K562 (cell line): ENCODE measurements at regions not wholly inside any gene's neighbourhood (a gene's known extent, or its start where the extent isn't known, plus 50 kb on each side); places are given as distances from the start of the nearest gene placed in this dataset.

Experiments used
- ATAC-seq: fragments of 200-7000 bp; cut with Tn5 transposase; 3 replicates; pipeline ENCODE4 v1.9.1; 2020; ENCODE audit warnings: moderate library complexity
- BruUV-seq: library from RNA; stranded (reverse); fragments of 400-500 nt; replicated peaks from 2 replicates; lab custom pipeline; 2021; lab: Mats Ljungman, UMichigan
- CTCF ChIA-PET: fragments of 300-600 bp; formaldehyde crosslinking; extraction: SDS; loops from one replicate; lab custom pipeline; 2021; ENCODE audit warnings: low intra/inter-chr PET ratio; lab: Yijun Ruan, JAX
- POLR2A ChIA-PET: fragments of 300-600, 350-650 bp; sonication (Branson Sonifier 250); formaldehyde crosslinking; extraction: SDS; loops from one replicate; lab custom pipeline; 2021; ENCODE audit warnings: antibody characterized with exemption, inconsistent platforms; lab: Yijun Ruan, JAX
- DNase-seq, 4 experiments: peaks; one replicate each; pipeline versions ENCODE4 v3.0.0 to v3.0.0-alpha.2; 2011 to 2018; ENCODE audit warnings: low spot score in 3 of 4, mixed read lengths in 3 of 4; ENCODE audit errors: extremely low read depth in 1 of 4
- FAIRE-seq: peaks from 2 replicates; lab custom pipeline; 2011; peaks lifted over from hg19 to GRCh38; lab: Jason Lieb, UNC
- H2AFZ ChIP-seq: 2 replicates; pipeline ENCODE4 v1.6.0; 2011; ENCODE audit warnings: low read depth, low read length, control low read depth, inconsistent platforms
- H3K27ac ChIP-seq: fragments of 200-600 bp; 3 replicates; pipeline ENCODE4 v1.8.0; 2011; ENCODE audit warnings: low read depth, mild to moderate bottlenecking, control low read depth, inconsistent platforms, low read length, moderate library complexity, mixed read lengths; ENCODE audit errors: extremely low read depth
- H3K27me3 ChIP-seq, 2 experiments: fragments of 300-600 bp in 1 of 2; 2 replicates in 1 of 2; 3 replicates in 1 of 2; pipeline versions ENCODE4 v1.6.0 to v1.8.0; 2011; ENCODE audit warnings: inconsistent platforms in 2 of 2, low read length in 2 of 2, mild to moderate bottlenecking in 1 of 2, mixed read lengths in 1 of 2, moderate library complexity in 1 of 2; ENCODE audit not compliant: control insufficient read depth in 2 of 2, insufficient read depth in 2 of 2
- H3K36me3 ChIP-seq: fragments of 300-600 bp; 3 replicates; pipeline ENCODE4 v1.8.0; 2011; ENCODE audit warnings: mild to moderate bottlenecking, low read length, inconsistent platforms; ENCODE audit not compliant: control insufficient read depth, insufficient read depth
- H3K4me1 ChIP-seq, 2 experiments: fragments of 200-600 bp in 1 of 2; replicated peaks in 1 of 2; 2 replicates in 1 of 2; 3 replicates in 1 of 2; pipeline versions ENCODE4 v1.5.1 to v1.8.0; 2011; ENCODE audit warnings: inconsistent platforms in 2 of 2, low read length in 2 of 2, mild to moderate bottlenecking in 1 of 2, mixed read lengths in 1 of 2, moderate library complexity in 1 of 2; ENCODE audit not compliant: control insufficient read depth in 2 of 2, insufficient read depth in 2 of 2
- H3K4me2 ChIP-seq: 2 replicates; pipeline ENCODE4 v1.6.1; 2011; ENCODE audit warnings: low read length, control low read depth, inconsistent platforms, mixed read lengths; ENCODE audit not compliant: insufficient read depth
- H3K4me3 ChIP-seq: fragments of 200-600 bp; sonication (generic), shearing (Covaris generic); 2 replicates; pipeline ENCODE4 v1.5.1; 2016; ENCODE audit warnings: control low read depth, inconsistent platforms
- H3K79me2 ChIP-seq: fragments of 200-600 bp; 3 replicates; pipeline ENCODE4 v1.8.0; 2011; ENCODE audit warnings: low read length, inconsistent platforms; ENCODE audit not compliant: control insufficient read depth, insufficient read depth
- H3K9ac ChIP-seq, 2 experiments: 2 replicates each; pipeline versions ENCODE4 v1.6.0 to v1.6.1; 2011; ENCODE audit warnings: low read depth in 2 of 2, low read length in 2 of 2, control low read depth in 1 of 2, inconsistent platforms in 1 of 2, mild to moderate bottlenecking in 1 of 2, mixed read lengths in 1 of 2; ENCODE audit not compliant: insufficient read depth in 1 of 2
- H3K9me1 ChIP-seq: one replicate; pipeline ENCODE4 v1.6.0; 2011; ENCODE audit warnings: inconsistent platforms, mild to moderate bottlenecking, low read length, moderate library complexity; ENCODE audit not compliant: control insufficient read depth, insufficient read depth
- H3K9me3 ChIP-seq: replicated peaks from 2 replicates; pipeline ENCODE4 v1.5.1; 2011; ENCODE audit warnings: low read depth, low read length, inconsistent platforms; ENCODE audit not compliant: control insufficient read depth, insufficient read depth
- H4K20me1 ChIP-seq: replicated peaks from 2 replicates; pipeline ENCODE4 v1.6.1; 2011; ENCODE audit warnings: low read length, inconsistent platforms, mixed read lengths; ENCODE audit not compliant: control insufficient read depth, insufficient read depth
- C11orf30 ChIP-seq: fragments of 450-650 bp; IDR thresholded peaks from 2 replicates; pipeline ENCODE4 v1.6.1; 2016; ENCODE audit warnings: low read depth, mild to moderate bottlenecking
- CBX2 ChIP-seq: fragments of 200-600 bp; sonication (generic); IDR thresholded peaks from one replicate; pipeline ENCODE4 v1.6.1; 2012; ENCODE audit warnings: mild to moderate bottlenecking, low read length, inconsistent platforms; ENCODE audit not compliant: insufficient read depth, poor library complexity, severe bottlenecking
- KDM1A ChIP-seq, 2 experiments: fragments of 450-650 bp; IDR thresholded peaks; 2 replicates each; pipeline ENCODE4 v1.6.1; 2016; ENCODE audit warnings: mild to moderate bottlenecking in 2 of 2
- KDM4B ChIP-seq, 2 experiments: fragments of 450-650 bp in 1 of 2; sonication (generic) in 1 of 2; IDR thresholded peaks; 2 replicates each; pipeline ENCODE4 v1.6.1; 2016 to 2017; ENCODE audit warnings: borderline replicate concordance in 2 of 2, antibody characterized with exemption in 1 of 2, low read depth in 1 of 2, mild to moderate bottlenecking in 1 of 2
- RBFOX2 ChIP-seq: fragments of 200-400 bp; formaldehyde crosslinking; IDR thresholded peaks from 2 replicates; pipeline ENCODE4 v1.6.1; 2017; ENCODE audit warnings: low read depth, mild to moderate bottlenecking, low read length, moderate library complexity
- SAFB ChIP-seq: fragments of 200-400 bp; formaldehyde crosslinking; IDR thresholded peaks from 2 replicates; pipeline ENCODE4 v1.6.1; 2017; ENCODE audit warnings: low read depth, low read length, borderline replicate concordance
- ZFPM2 ChIP-seq: fragments of 250-450 bp; sonication (Bioruptor Pico); IDR thresholded peaks from 2 replicates; pipeline ENCODE4 v1.5.1; 2022; ENCODE audit warnings: mild to moderate bottlenecking
- ZNF224 ChIP-seq: sonication (generic); formaldehyde crosslinking; IDR thresholded peaks from 2 replicates; pipeline ENCODE4 v1.8.0; 2022; ENCODE audit warnings: mild to moderate bottlenecking, missing genetic modification reagents
- ZNF316 ChIP-seq: fragments of 450-650 bp; IDR thresholded peaks from 2 replicates; pipeline ENCODE4 v1.6.1; 2016
- ZNF384 ChIP-seq: IDR thresholded peaks from 2 replicates; pipeline ENCODE4 v1.6.1; 2012; ENCODE audit warnings: low read depth, low read length, improper control_type of control experiment
- WGBS: fragments of 100-300 bp; shearing (Covaris generic); methylation state at CpG from one replicate; pipeline ENCODE4 v1.1.6; 2016; ENCODE audit warnings: low coverage, mixed read lengths; ENCODE audit not compliant: insufficient coverage; ENCODE audit errors: missing lambda C conversion rate; 5-methylcytosine and 5-hydroxymethylcytosine counted together
- in situ Hi-C: fragments of 300-500 bp; cut with MboI; formaldehyde crosslinking; loops from 4 replicates; pipeline ENCODE4 v1.15.0; 2018; ENCODE audit warnings: inconsistent platforms, mixed read lengths
- intact Hi-C: fragments of 100-400 bp; cut with micrococcal nuclease; formaldehyde crosslinking; loops from 2 replicates; pipeline ENCODE4 v1.14.2; 2022
- TF ChIP-seq, protein P1 (sequence below): fragments of 450-650 bp; IDR thresholded peaks from 2 replicates; pipeline ENCODE4 v1.6.1; 2017; ENCODE audit warnings: mild to moderate bottlenecking, moderate library complexity
- TF ChIP-seq, protein P2 (sequence below): fragments of 250-450 bp; sonication (Bioruptor Pico); IDR thresholded peaks from 2 replicates; pipeline ENCODE4 v1.8.0; 2022; ENCODE audit warnings: moderate library complexity, mild to moderate bottlenecking, inconsistent platforms

DNA sequence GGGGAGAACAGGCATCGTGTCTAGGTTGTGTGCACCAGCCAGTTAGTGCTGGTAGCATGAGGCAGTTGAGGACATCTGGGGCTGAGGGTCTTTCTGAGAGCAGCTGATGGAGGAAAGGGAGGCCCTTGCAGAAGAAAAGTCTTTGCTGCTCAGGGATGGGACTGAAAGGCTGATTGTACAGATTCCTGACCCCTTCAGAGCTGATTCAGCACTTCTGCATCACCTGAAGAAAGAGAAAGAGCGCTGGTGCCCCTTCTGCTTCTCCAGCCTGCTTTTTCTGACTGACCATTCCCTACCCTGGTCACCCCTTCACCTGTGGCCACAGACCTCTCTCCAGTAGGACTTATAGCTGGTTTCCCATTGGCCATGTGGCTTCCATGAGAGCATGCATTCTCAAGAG, 476.2 kb downstream of the TSHZ3 start:
- Histone ChIP-seq H3K4me3 (no peak overlapping the region), H3K36me3 (no peaks in the 10 kb centered on the region), H3K79me2 (no peaks in the 10 kb centered on the region), H3K4me2 (no peak overlapping the region), H3K4me1 (no peaks in the 10 kb centered on the region), H3K9me1 (no peaks in the 10 kb centered on the region), H3K27me3 (no peaks in the 10 kb centered on the region), H3K9ac (no peak overlapping the region), H4K20me1 (no peaks in the 10 kb centered on the region)
- no TSS peak for BruUV-seq
- FAIRE-seq (no peak), ATAC-seq (no peak)
- intact Hi-C loops: no loop called here
- POLR2A ChIA-PET: no interaction called here
- WGBS: 0% methylated on average over 1 of the region's 2 CpGs
- CTCF ChIA-PET: no interaction called here
- TF ChIP-seq KDM1A (IDR thresholded peaks at IDR 0.05) (no peak), CBX2 (no peak), RBFOX2 (no peak), ZNF224 (CRISPR knock-in tag) (no peak), ZNF316 (peak; percentile 29), SAFB (no peak), C11orf30 (0 out of 2 replicates have a peak, but pooled peaks have one; percentile 25), ZNF384 (no peak), ZFPM2 (CRISPR knock-in tag) (no peak), KDM4B (IDR thresholded peaks at IDR 0.05; ENCODE audit: borderline replicate concordance in 2 of 2, low read depth in 1 of 2) (no peak)
- TF ChIP-seq, protein P1, sequence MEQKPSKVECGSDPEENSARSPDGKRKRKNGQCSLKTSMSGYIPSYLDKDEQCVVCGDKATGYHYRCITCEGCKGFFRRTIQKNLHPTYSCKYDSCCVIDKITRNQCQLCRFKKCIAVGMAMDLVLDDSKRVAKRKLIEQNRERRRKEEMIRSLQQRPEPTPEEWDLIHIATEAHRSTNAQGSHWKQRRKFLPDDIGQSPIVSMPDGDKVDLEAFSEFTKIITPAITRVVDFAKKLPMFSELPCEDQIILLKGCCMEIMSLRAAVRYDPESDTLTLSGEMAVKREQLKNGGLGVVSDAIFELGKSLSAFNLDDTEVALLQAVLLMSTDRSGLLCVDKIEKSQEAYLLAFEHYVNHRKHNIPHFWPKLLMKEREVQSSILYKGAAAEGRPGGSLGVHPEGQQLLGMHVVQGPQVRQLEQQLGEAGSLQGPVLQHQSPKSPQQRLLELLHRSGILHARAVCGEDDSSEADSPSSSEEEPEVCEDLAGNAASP: no peak
- TF ChIP-seq, protein P2, sequence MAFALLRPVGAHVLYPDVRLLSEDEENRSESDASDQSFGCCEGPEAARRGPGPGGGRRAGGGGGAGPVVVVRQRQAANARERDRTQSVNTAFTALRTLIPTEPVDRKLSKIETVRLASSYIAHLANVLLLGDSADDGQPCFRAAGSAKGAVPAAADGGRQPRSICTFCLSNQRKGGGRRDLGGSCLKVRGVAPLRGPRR (CRISPR knock-in tag): no peak
- TF ChIP-seq, all 486 proteins: peak for 2
- Histone ChIP-seq H3K27ac (no peak overlapping the region), H2AFZ (no peak overlapping the region), H3K9me3 (no peaks in the 10 kb centered on the region)
- in situ Hi-C loops: no loop called here
- no peak for DNase-seq
